Calu3 (cell line): ENCODE measurements at regions not wholly inside any gene's neighbourhood (a gene's known extent, or its start where the extent isn't known, plus 50 kb on each side); places are given as distances from the start of the nearest gene placed in this dataset.

ENCODE experiments used
- BruUV-seq: library from RNA; stranded (reverse); fragments of 400-500 nt; replicated peaks from 2 replicates; lab custom pipeline; 2021; lab: Mats Ljungman, UMichigan
- CTCF ChIA-PET: fragments of 300-600 bp; sonication (Branson Sonifier 250); formaldehyde crosslinking; loops from one replicate; lab custom pipeline; 2022; ENCODE audit warnings: antibody characterized with exemption; lab: Charles Lee
- DNase-seq: peaks from one replicate; pipeline ENCODE4 v3.0.0; 2022
- H3K27ac Mint-ChIP-seq: one replicate; pipeline ENCODE4 v1.8.0; 2022; ENCODE audit warnings: mixed read lengths; ENCODE audit not compliant: unreplicated experiment
- H3K27me3 Mint-ChIP-seq: one replicate; pipeline ENCODE4 v1.8.0; 2022; ENCODE audit warnings: mixed read lengths; ENCODE audit not compliant: unreplicated experiment
- H3K36me3 Mint-ChIP-seq: one replicate; pipeline ENCODE4 v1.8.0; 2022; ENCODE audit warnings: mild to moderate bottlenecking, moderate library complexity, mixed read lengths; ENCODE audit not compliant: insufficient read depth, unreplicated experiment
- H3K4me1 Mint-ChIP-seq: one replicate; pipeline ENCODE4 v1.8.0; 2022; ENCODE audit warnings: mild to moderate bottlenecking, low read depth, mixed read lengths; ENCODE audit not compliant: unreplicated experiment
- H3K4me3 Mint-ChIP-seq: one replicate; pipeline ENCODE4 v1.8.0; 2022; ENCODE audit warnings: mild to moderate bottlenecking, low read depth, moderate library complexity, mixed read lengths; ENCODE audit not compliant: unreplicated experiment
- H3K9me3 Mint-ChIP-seq: one replicate; pipeline ENCODE4 v1.8.0; 2022; ENCODE audit warnings: low read depth, mixed read lengths; ENCODE audit not compliant: unreplicated experiment
- CTCF ChIP-seq: fragments of 200-600 bp; IDR thresholded peaks from one replicate; pipeline ENCODE4 v1.8.0; 2022; ENCODE audit warnings: antibody characterized with exemption; ENCODE audit not compliant: unreplicated experiment
- intact Hi-C: fragments of 100-400 bp; cut with micrococcal nuclease; formaldehyde crosslinking; loops from one replicate; pipeline ENCODE4 v1.10.0; 2022; ENCODE audit not compliant: unreplicated experiment

GRCh38 chr20:21781446-21782075 lies 76.1 kb downstream of the PAX1 start:
- H3K9me3 Mint-ChIP-seq: peaks cover 7% of the 10 kb centered on the region
- no peak for DNase-seq
- CTCF ChIA-PET: no interaction called here
- no peaks in the 10 kb centered on the region for H3K27me3 Mint-ChIP-seq
- BruUV-seq: no TSS peak
- H3K27ac Mint-ChIP-seq: no peak overlapping the region
- no peaks in the 10 kb centered on the region for H3K4me1 Mint-ChIP-seq
- intact Hi-C loops: no loop called here
- no peak overlapping the region for H3K4me3 Mint-ChIP-seq
- TF ChIP-seq CTCF: no peak
- no peaks in the 10 kb centered on the region for H3K36me3 Mint-ChIP-seq

- H3K36me3 Mint-ChIP-seq: no peaks in the 10 kb centered on the region
- H3K27me3 Mint-ChIP-seq: no peaks in the 10 kb centered on the region
- intact Hi-C loops: no loop called here
- CTCF ChIA-PET: interaction anchor here (0.7 kb wide), 1 partner anchor 1072 kb away, joined by 4 read pairs; no protein-coding TSS in a partner anchor
- no peaks in the 10 kb centered on the region for H3K4me1 Mint-ChIP-seq
- TF ChIP-seq CTCF: no peak
- DNase-seq: no peak
- no peak overlapping the region for H3K27ac Mint-ChIP-seq
- no TSS peak for BruUV-seq
- no peak overlapping the region for H3K4me3 Mint-ChIP-seq
- peaks cover 3% of the 10 kb centered on the region for H3K9me3 Mint-ChIP-seq
Observed at GRCh38 chr20:21780528-21780927, 75.1 kb downstream of the PAX1 start.
